Astrocyte (in vitro differentiated cells and primary cell): ENCODE measurements at regions not wholly inside any gene's neighbourhood (a gene's known extent, or its start where the extent isn't known, plus 50 kb on each side); places are given as distances from the start of the nearest gene placed in this dataset.
A peak's percentile ranks its signal among the peaks of the same experiment; 100 is the strongest.

ENCODE experiments used
- DNase-seq: peaks from one replicate; pipeline ENCODE4 v3.0.0-alpha.2; 2010; ENCODE audit warnings: low read depth
- FAIRE-seq: peaks from 2 replicates; lab custom pipeline; 2011; peaks lifted over from hg19 to GRCh38; lab: Jason Lieb, UNC
- H2AFZ ChIP-seq: 2 replicates; pipeline ENCODE4 v1.6.0; 2012; ENCODE audit warnings: low read depth, low read length, inconsistent platforms
- H3K27ac ChIP-seq: 2 replicates; pipeline ENCODE4 v1.5.1; 2011; ENCODE audit warnings: low read depth, low read length, inconsistent platforms
- H3K27me3 ChIP-seq: 2 replicates; pipeline ENCODE4 v1.6.0; 2011; ENCODE audit warnings: low read length, inconsistent platforms; ENCODE audit not compliant: insufficient read depth
- H3K36me3 ChIP-seq: 2 replicates; pipeline ENCODE4 v1.5.1; 2011; ENCODE audit warnings: low read length, inconsistent platforms; ENCODE audit not compliant: insufficient read depth
- H3K4me1 ChIP-seq: 2 replicates; pipeline ENCODE4 v1.5.1; 2011; ENCODE audit warnings: low read length, inconsistent platforms; ENCODE audit not compliant: insufficient read depth
- H3K4me2 ChIP-seq: 2 replicates; pipeline ENCODE4 v1.6.0; 2012; ENCODE audit warnings: low read length, inconsistent platforms
- H3K4me3 ChIP-seq: 2 replicates; pipeline ENCODE4 v1.5.1; 2011; ENCODE audit warnings: low read depth, mild to moderate bottlenecking, low read length, inconsistent platforms; ENCODE audit not compliant: insufficient read depth
- H3K79me2 ChIP-seq: 2 replicates; pipeline ENCODE4 v1.6.0; 2012; ENCODE audit warnings: mild to moderate bottlenecking, low read length, inconsistent platforms; ENCODE audit not compliant: insufficient read depth
- H3K9ac ChIP-seq: 2 replicates; pipeline ENCODE4 v1.6.0; 2012; ENCODE audit warnings: mild to moderate bottlenecking, low read length, inconsistent platforms
- H3K9me3 ChIP-seq: 2 replicates; pipeline ENCODE4 v1.5.1; 2012; ENCODE audit warnings: low read depth, mild to moderate bottlenecking, low read length, inconsistent platforms; ENCODE audit not compliant: insufficient read depth
- H4K20me1 ChIP-seq: 2 replicates; pipeline ENCODE4 v1.6.0; 2012; ENCODE audit warnings: low read length, inconsistent platforms; ENCODE audit not compliant: insufficient read depth
- H3K27ac Mint-ChIP-seq: one replicate; pipeline ENCODE4 v1.8.0; 2021; ENCODE audit warnings: mild to moderate bottlenecking, mixed read lengths; ENCODE audit not compliant: unreplicated experiment
- H3K27me3 Mint-ChIP-seq: one replicate; pipeline ENCODE4 v1.8.0; 2021; ENCODE audit warnings: low read depth, mixed read lengths; ENCODE audit not compliant: unreplicated experiment
- H3K36me3 Mint-ChIP-seq: one replicate; pipeline ENCODE4 v1.8.0; 2021; ENCODE audit warnings: low read depth, mixed read lengths; ENCODE audit not compliant: unreplicated experiment
- H3K4me1 Mint-ChIP-seq: one replicate; pipeline ENCODE4 v1.8.0; 2021; ENCODE audit warnings: low read depth, mixed read lengths; ENCODE audit not compliant: unreplicated experiment
- H3K4me3 Mint-ChIP-seq: one replicate; pipeline ENCODE4 v1.8.0; 2021; ENCODE audit warnings: mild to moderate bottlenecking, moderate library complexity, mixed read lengths; ENCODE audit not compliant: unreplicated experiment
- H3K9me3 Mint-ChIP-seq: one replicate; pipeline ENCODE4 v1.8.0; 2021; ENCODE audit warnings: mild to moderate bottlenecking, mixed read lengths; ENCODE audit not compliant: unreplicated experiment
- EZH2 ChIP-seq: IDR thresholded peaks from 2 replicates; pipeline ENCODE4 v1.6.1; 2012; ENCODE audit warnings: mild to moderate bottlenecking, low read length, inconsistent platforms; ENCODE audit not compliant: insufficient read depth
- TF ChIP-seq, protein P1 (sequence below): IDR thresholded peaks from 2 replicates; pipeline ENCODE4 v1.5.1; 2011; ENCODE audit warnings: low read depth, mild to moderate bottlenecking, inconsistent platforms, low read length, moderate library complexity; ENCODE audit not compliant: insufficient read depth

GRCh38 chr12:78756936-78757335 lies 107.6 kb upstream of the SYT1 start:
- TF ChIP-seq, protein P1, sequence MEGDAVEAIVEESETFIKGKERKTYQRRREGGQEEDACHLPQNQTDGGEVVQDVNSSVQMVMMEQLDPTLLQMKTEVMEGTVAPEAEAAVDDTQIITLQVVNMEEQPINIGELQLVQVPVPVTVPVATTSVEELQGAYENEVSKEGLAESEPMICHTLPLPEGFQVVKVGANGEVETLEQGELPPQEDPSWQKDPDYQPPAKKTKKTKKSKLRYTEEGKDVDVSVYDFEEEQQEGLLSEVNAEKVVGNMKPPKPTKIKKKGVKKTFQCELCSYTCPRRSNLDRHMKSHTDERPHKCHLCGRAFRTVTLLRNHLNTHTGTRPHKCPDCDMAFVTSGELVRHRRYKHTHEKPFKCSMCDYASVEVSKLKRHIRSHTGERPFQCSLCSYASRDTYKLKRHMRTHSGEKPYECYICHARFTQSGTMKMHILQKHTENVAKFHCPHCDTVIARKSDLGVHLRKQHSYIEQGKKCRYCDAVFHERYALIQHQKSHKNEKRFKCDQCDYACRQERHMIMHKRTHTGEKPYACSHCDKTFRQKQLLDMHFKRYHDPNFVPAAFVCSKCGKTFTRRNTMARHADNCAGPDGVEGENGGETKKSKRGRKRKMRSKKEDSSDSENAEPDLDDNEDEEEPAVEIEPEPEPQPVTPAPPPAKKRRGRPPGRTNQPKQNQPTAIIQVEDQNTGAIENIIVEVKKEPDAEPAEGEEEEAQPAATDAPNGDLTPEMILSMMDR, result no peak
- TF ChIP-seq EZH2, result no peak
- no peak for FAIRE-seq
- Mint-ChIP-seq H3K36me3 (no peaks in the 10 kb centered on the region), H3K27me3 (no peaks in the 10 kb centered on the region), H3K9me3 (no peaks in the 10 kb centered on the region), H3K4me1 (peaks cover 8% of the 10 kb centered on the region), H3K27ac (no peak overlapping the region), H3K4me3 (no peak overlapping the region)
- no peak overlapping the region for H2AFZ ChIP-seq
- no peaks in the 10 kb centered on the region for H3K27me3 ChIP-seq
- H3K9ac ChIP-seq, result no peak overlapping the region
- no peak for DNase-seq
- H3K9me3 ChIP-seq, result no peaks in the 10 kb centered on the region
- no peaks in the 10 kb centered on the region for H3K79me2 ChIP-seq
- no peaks in the 10 kb centered on the region for H3K36me3 ChIP-seq
- H3K4me1 ChIP-seq, result no peaks in the 10 kb centered on the region
- H3K4me3 ChIP-seq, result no peak overlapping the region
- H4K20me1 ChIP-seq, result no peaks in the 10 kb centered on the region
- H3K27ac ChIP-seq, result no peak overlapping the region
- H3K4me2 ChIP-seq, result no peak overlapping the region

DNA sequence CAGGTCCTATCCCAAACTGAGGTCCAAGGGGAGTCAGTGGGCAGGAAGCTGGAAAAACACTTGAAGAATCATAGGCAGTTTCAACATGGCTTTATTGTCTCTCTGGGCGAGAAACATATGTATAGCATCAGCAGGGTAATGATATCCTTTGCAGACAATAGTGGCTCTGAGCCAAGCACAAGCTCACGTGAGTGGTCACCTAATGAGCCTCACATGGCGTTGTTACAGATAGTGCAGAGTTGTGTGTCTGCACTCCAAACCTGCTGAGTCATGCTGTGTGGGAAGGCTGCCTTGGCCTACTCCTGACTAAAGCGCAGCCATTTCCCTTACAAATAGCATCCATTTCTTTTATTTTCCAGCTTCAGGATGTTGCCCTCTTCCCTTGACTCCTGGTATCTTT lies 105.2 kb upstream of the SYT1 start:
- H2AFZ ChIP-seq, result peak overlapping the region; percentile 57
- H3K9me3 ChIP-seq, result no peaks in the 10 kb centered on the region
- Mint-ChIP-seq H3K4me3 (no peak overlapping the region), H3K4me1 (peaks cover 8% of the 10 kb centered on the region), H3K36me3 (no peaks in the 10 kb centered on the region), H3K9me3 (no peaks in the 10 kb centered on the region), H3K27ac (peak overlapping the region; percentile 63), H3K27me3 (no peaks in the 10 kb centered on the region)
- H3K4me3 ChIP-seq, result no peak overlapping the region
- H3K36me3 ChIP-seq, result no peaks in the 10 kb centered on the region
- H4K20me1 ChIP-seq, result no peaks in the 10 kb centered on the region
- H3K27ac ChIP-seq, result no peak overlapping the region
- H3K4me2 ChIP-seq, result no peak overlapping the region
- H3K4me1 ChIP-seq, result no peaks in the 10 kb centered on the region
- peak; percentile 61 for DNase-seq
- TF ChIP-seq, protein P1, result no peak
- no peak for TF ChIP-seq EZH2
- no peaks in the 10 kb centered on the region for H3K79me2 ChIP-seq
- H3K27me3 ChIP-seq, result no peaks in the 10 kb centered on the region
- no peak for FAIRE-seq
- H3K9ac ChIP-seq, result no peak overlapping the region

DNA sequence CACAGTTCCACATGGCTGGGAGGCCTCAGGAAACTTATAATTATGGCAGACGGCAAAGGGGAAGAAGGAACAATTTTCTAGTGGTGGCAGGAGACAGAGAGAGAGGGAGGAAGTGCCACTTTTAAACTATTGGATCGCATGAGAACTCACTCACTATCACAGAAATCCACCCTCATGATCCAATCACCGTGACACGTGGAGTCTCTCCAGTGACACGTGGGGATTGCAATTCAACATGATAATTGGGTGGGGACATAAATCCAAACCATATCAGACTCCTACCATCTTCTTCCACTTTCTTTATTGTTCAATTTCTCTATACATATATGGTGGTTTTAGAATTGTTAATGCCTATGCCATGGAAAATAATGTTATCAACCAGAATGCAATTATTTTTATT lies 103.7 kb upstream of the SYT1 start:
- Mint-ChIP-seq H3K4me3 (no peak overlapping the region), H3K36me3 (no peaks in the 10 kb centered on the region), H3K27ac (no peak overlapping the region), H3K9me3 (no peaks in the 10 kb centered on the region), H3K27me3 (no peaks in the 10 kb centered on the region), H3K4me1 (peaks cover 8% of the 10 kb centered on the region)
- Histone ChIP-seq H3K4me3 (no peak overlapping the region), H3K27ac (no peak overlapping the region), H3K9ac (no peak overlapping the region), H3K79me2 (no peaks in the 10 kb centered on the region), H3K4me2 (no peak overlapping the region), H3K4me1 (no peaks in the 10 kb centered on the region), H4K20me1 (no peaks in the 10 kb centered on the region), H2AFZ (no peak overlapping the region), H3K9me3 (no peaks in the 10 kb centered on the region), H3K36me3 (no peaks in the 10 kb centered on the region), H3K27me3 (no peaks in the 10 kb centered on the region)
- no peak for DNase-seq
- TF ChIP-seq, protein P1, result no peak
- TF ChIP-seq EZH2, result no peak
- FAIRE-seq, result no peak
